CD4-positive, alpha-beta T cell treated with Interleukin-1 beta for 1 hour (primary cell): ENCODE measurements at regions not wholly inside any gene's neighbourhood (a gene's known extent, or its start where the extent isn't known, plus 50 kb on each side); places are given as distances from the start of the nearest gene placed in this dataset.

ENCODE experiments used
- DNase-seq, 2 donors: peaks; one replicate each; pipeline ENCODE4 v3.0.0-alpha.2; 2020 to 2022

GRCh38 chr1:200248541-200248940 is 161.3 kb downstream of the ZNF281 start:
- no peak for DNase-seq

- DNase-seq: no peak
Observed at GRCh38 chr1:200247518-200247917, 162.3 kb downstream of the ZNF281 start.

- no peak for DNase-seq
Observed at GRCh38 chr1:200245473-200245872, 164.4 kb downstream of the ZNF281 start.

GRCh38 chr1:200243042-200243437 is 166.8 kb downstream of the ZNF281 start:
- no peak for DNase-seq

GRCh38 chr1:200242110-200243041 is 167.5 kb downstream of the ZNF281 start:
- no peak for DNase-seq

- DNase-seq: no peak
Observed at GRCh38 chr1:200240656-200241055, 169.2 kb downstream of the ZNF281 start.

- no peak for DNase-seq
Observed at GRCh38 chr1:200238311-200238710, 171.5 kb downstream of the ZNF281 start.

- no peak for DNase-seq
Observed at GRCh38 chr1:200237066-200237465, 172.8 kb downstream of the ZNF281 start.

- DNase-seq: no peak
Observed at GRCh38 chr1:200234938-200235337, 174.9 kb downstream of the ZNF281 start.

GRCh38 chr1:200233393-200233792 is 176.4 kb downstream of the ZNF281 start:
- DNase-seq: no peak

GRCh38 chr1:200231787-200232231 is 178.0 kb downstream of the ZNF281 start:
- no peak for DNase-seq

- DNase-seq: no peak
Observed at GRCh38 chr1:200230671-200231070, 179.2 kb downstream of the ZNF281 start.

GRCh38 chr1:200228486-200228885 is 181.3 kb downstream of the ZNF281 start:
- no peak for DNase-seq

- no peak for DNase-seq
Observed at GRCh38 chr1:200228081-200228480, 181.8 kb downstream of the ZNF281 start.
